Duodenal mucosa (tissue), 2 donors: ENCODE measurements at regions not wholly inside any gene's neighbourhood (a gene's known extent, or its start where the extent isn't known, plus 50 kb on each side); places are given as distances from the start of the nearest gene placed in this dataset.

Experiments
- H3K27ac ChIP-seq: one replicate; pipeline ENCODE4 v1.7.0; 2013; ENCODE audit warnings: low read depth, low read length
- H3K27me3 ChIP-seq, 2 donors: one replicate each; pipeline ENCODE4 v1.7.0; 2013; ENCODE audit warnings: low read length in 2 of 2, control low read depth in 1 of 2; ENCODE audit not compliant: insufficient read depth in 2 of 2, control insufficient read depth in 1 of 2
- H3K36me3 ChIP-seq, 2 donors: one replicate each; pipeline ENCODE4 v1.7.0; 2013; ENCODE audit warnings: low read length in 2 of 2, control low read depth in 1 of 2; ENCODE audit not compliant: insufficient read depth in 2 of 2, control insufficient read depth in 1 of 2
- H3K4me1 ChIP-seq, 2 donors: one replicate each; pipeline ENCODE4 v1.7.0; 2013; ENCODE audit warnings: low read length in 2 of 2, control low read depth in 1 of 2; ENCODE audit not compliant: insufficient read depth in 2 of 2, control insufficient read depth in 1 of 2
- H3K4me3 ChIP-seq, 2 donors: one replicate each; pipeline ENCODE4 v1.7.0; 2013; ENCODE audit warnings: low read length in 2 of 2, low read depth in 1 of 2
- H3K9ac ChIP-seq, 2 donors: one replicate each; pipeline ENCODE4 v1.7.0; 2013; ENCODE audit warnings: low read length in 2 of 2, low read depth in 1 of 2
- H3K9me3 ChIP-seq, 2 donors: one replicate each; pipeline ENCODE4 v1.7.0; 2013; ENCODE audit warnings: low read length in 2 of 2, control low read depth in 1 of 2; ENCODE audit not compliant: control insufficient read depth in 1 of 2

- H3K4me3 ChIP-seq = no peak overlapping the region
- no peak overlapping the region for H3K9ac ChIP-seq
- H3K9me3 ChIP-seq = no peaks in the 10 kb centered on the region
- peaks cover 0 to 5% of the 10 kb centered on the region in 2 donors for H3K27me3 ChIP-seq
- H3K36me3 ChIP-seq = no peaks in the 10 kb centered on the region
- no peak overlapping the region for H3K27ac ChIP-seq
- H3K4me1 ChIP-seq = no peaks in the 10 kb centered on the region
Measured at GRCh38 chr5:158155067-158155466, 296.1 kb upstream of the CLINT1 start.

DNA sequence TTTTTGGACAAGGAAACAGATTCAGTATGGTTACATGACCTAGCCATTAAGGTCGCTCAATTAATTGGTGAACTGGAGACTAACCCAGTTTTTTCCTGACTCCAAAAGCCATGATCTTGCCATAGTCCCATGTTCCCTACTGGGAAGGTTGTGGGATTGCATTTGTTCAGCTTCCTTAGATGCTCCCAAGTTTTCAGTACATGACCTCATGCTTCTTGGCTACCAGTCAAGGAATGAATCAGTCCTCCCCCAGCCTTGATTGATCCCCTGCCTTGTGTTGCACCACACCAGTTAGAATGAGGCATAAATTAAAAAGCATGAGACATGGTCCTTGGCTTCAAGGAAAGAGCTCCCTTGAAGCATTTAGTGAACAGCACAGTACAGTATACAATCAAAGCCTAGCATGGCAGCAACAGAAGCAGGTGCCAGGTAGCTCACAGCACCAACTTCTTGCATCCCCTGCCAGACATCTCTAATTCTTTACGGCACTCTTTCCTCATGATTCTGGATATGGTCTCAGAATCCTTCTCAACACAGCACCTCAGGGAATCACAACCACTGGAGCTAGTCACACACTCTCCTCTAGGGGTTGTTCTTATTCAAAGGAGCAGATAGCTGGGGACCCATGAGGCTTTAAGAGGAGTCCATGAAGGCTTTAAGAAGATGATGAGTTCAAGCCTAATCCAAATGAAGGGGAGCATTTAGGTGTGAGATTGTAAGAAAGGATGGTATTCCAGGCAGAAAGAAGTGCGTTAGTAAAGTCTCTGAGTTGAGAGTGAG, 295.5 kb upstream of the CLINT1 start:
- no peak overlapping the region for H3K27ac ChIP-seq
- H3K9ac ChIP-seq = no peak overlapping the region
- H3K27me3 ChIP-seq = peaks cover 0 to 5% of the 10 kb centered on the region in 2 donors
- H3K9me3 ChIP-seq = no peaks in the 10 kb centered on the region
- no peaks in the 10 kb centered on the region for H3K4me1 ChIP-seq
- H3K4me3 ChIP-seq = no peak overlapping the region
- no peaks in the 10 kb centered on the region for H3K36me3 ChIP-seq

- no peak overlapping the region for H3K27ac ChIP-seq
- H3K4me1 ChIP-seq = no peaks in the 10 kb centered on the region
- no peaks in the 10 kb centered on the region for H3K36me3 ChIP-seq
- H3K4me3 ChIP-seq = no peak overlapping the region
- H3K27me3 ChIP-seq = peaks cover 0 to 5% of the 10 kb centered on the region in 2 donors
- H3K9me3 ChIP-seq = no peaks in the 10 kb centered on the region
- H3K9ac ChIP-seq = no peak overlapping the region
Measured at GRCh38 chr5:158153508-158153907, 294.6 kb upstream of the CLINT1 start.

DNA sequence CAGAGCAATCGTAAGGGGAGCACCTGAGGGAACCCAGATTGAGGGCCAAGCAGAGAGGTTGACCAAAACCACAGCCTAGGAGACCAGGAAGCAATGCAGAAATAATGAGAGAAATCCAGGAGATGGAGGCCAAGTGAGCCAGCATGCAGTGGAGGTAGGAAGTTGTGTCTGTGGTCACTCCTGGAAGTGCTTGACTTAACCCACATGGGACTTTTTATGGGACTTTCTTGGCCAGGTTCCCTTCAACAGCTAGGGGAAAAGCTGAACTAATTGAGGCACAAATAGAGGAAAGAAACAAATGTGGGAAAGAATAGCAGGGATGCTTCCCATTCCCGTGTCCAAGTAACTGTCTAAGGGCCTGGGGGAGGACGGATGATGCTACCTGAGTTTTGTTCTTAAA, 293.2 kb upstream of the CLINT1 start:
- H3K4me3 ChIP-seq = no peak overlapping the region
- no peaks in the 10 kb centered on the region for H3K4me1 ChIP-seq
- H3K9me3 ChIP-seq = no peaks in the 10 kb centered on the region
- H3K27ac ChIP-seq = no peak overlapping the region
- peaks cover 0 to 5% of the 10 kb centered on the region in 2 donors for H3K27me3 ChIP-seq
- H3K9ac ChIP-seq = no peak overlapping the region
- H3K36me3 ChIP-seq = no peaks in the 10 kb centered on the region

- H3K27me3 ChIP-seq = no peaks in the 10 kb centered on the region
- no peaks in the 10 kb centered on the region for H3K4me1 ChIP-seq
- no peak overlapping the region for H3K4me3 ChIP-seq
- no peaks in the 10 kb centered on the region for H3K9me3 ChIP-seq
- no peak overlapping the region for H3K27ac ChIP-seq
- H3K36me3 ChIP-seq = no peaks in the 10 kb centered on the region
- H3K9ac ChIP-seq = no peak overlapping the region
Measured at GRCh38 chr5:158147227-158147626, 288.3 kb upstream of the CLINT1 start.

- Histone ChIP-seq H3K36me3 (no peaks in the 10 kb centered on the region), H3K4me3 (no peak overlapping the region), H3K9ac (no peak overlapping the region)
Measured at GRCh38 chr5:158145827-158146226, 286.9 kb upstream of the CLINT1 start.

DNA sequence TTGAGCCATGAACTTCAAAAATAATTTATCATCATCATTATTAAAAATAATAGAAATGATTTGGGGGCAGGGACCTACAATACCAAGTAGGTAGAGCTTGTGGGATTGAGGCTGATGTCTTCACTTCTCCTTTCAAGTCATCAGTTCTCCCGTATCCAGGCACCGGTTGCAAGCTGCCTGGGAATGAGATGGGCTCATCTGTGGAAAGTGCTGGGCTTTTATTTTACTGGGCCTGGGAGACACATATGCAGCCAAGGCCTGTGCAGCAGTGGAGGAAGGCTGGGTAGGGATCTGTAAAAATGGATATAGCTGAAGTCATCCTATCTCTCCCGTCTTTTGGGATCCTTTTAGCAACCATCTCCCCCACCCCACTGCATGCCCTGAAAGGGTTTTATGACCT, 284.1 kb upstream of the CLINT1 start:
- Histone ChIP-seq H3K4me1 (no peaks in the 10 kb centered on the region), H3K27me3 (no peaks in the 10 kb centered on the region), H3K27ac (no peak overlapping the region)

More at GRCh38 chr5:158145827-158146226, 286.9 kb upstream of the CLINT1 start:
- H3K9me3 ChIP-seq = no peaks in the 10 kb centered on the region
- H3K27me3 ChIP-seq = no peaks in the 10 kb centered on the region
- no peak overlapping the region for H3K27ac ChIP-seq
- H3K4me1 ChIP-seq = no peaks in the 10 kb centered on the region

GRCh38 chr5:158142156-158142555, 283.2 kb upstream of the CLINT1 start:
- H3K9me3 ChIP-seq = no peaks in the 10 kb centered on the region
- no peaks in the 10 kb centered on the region for H3K36me3 ChIP-seq
- no peak overlapping the region for H3K27ac ChIP-seq
- H3K4me3 ChIP-seq = no peak overlapping the region
- no peaks in the 10 kb centered on the region for H3K4me1 ChIP-seq
- H3K9ac ChIP-seq = no peak overlapping the region
- H3K27me3 ChIP-seq = no peaks in the 10 kb centered on the region

More for the DNA sequence above, 284.1 kb upstream of the CLINT1 start:
- Histone ChIP-seq H3K36me3 (no peaks in the 10 kb centered on the region), H3K9me3 (no peaks in the 10 kb centered on the region), H3K4me3 (no peak overlapping the region), H3K9ac (no peak overlapping the region)

DNA sequence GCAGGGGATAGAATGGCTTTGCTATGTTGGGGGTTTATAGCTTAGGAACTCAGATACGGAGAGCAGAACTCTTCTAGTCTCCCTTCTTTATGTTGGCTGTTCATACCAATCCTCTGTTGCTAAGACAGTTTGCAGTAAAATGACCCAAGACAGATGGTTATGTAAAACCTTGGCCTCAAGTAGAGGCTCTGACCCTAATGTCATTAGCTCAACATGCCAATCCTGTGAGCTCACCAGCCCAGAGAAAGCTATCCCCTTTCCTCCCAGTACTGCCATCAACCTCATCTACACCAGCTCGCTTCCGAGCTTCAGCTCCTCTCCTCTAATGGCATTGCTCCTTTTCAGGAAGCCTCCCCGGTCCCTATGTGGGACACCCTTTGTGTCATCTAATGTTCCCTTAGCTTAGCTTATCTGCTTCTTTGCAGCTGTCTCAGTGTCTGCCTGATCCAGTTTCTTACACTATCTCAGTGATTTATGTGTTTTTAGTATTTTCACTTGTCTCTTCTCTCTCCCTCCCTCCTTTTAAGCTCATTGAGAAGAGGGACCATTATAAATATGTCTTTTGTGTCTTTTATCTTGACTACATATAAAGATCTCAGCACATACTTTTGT, 281.3 kb upstream of the CLINT1 start:
- H3K4me3 ChIP-seq = no peak overlapping the region
- no peaks in the 10 kb centered on the region for H3K27me3 ChIP-seq
- H3K27ac ChIP-seq = no peak overlapping the region

GRCh38 chr5:158139161-158139560, 280.2 kb upstream of the CLINT1 start:
- H3K27me3 ChIP-seq = no peaks in the 10 kb centered on the region
- H3K36me3 ChIP-seq = no peaks in the 10 kb centered on the region
- no peak overlapping the region for H3K27ac ChIP-seq
- H3K4me3 ChIP-seq = no peak overlapping the region
- H3K9ac ChIP-seq = no peak overlapping the region
- no peaks in the 10 kb centered on the region for H3K4me1 ChIP-seq
- no peaks in the 10 kb centered on the region for H3K9me3 ChIP-seq

More for the DNA sequence above, 281.3 kb upstream of the CLINT1 start:
- H3K9me3 ChIP-seq = no peaks in the 10 kb centered on the region
- no peaks in the 10 kb centered on the region for H3K36me3 ChIP-seq
- H3K9ac ChIP-seq = no peak overlapping the region
- no peaks in the 10 kb centered on the region for H3K4me1 ChIP-seq
